ENCODE measurements at regions not wholly inside any gene's neighbourhood (a gene's known extent, or its start where the extent isn't known, plus 50 kb on each side); places are given as distances from the start of the nearest gene placed in this dataset.

GRCh38 chr4:100805538-100805937, 287.7 kb upstream of the EMCN start:
- TF ChIP-seq CTCF (IDR thresholded peaks at IDR 0.05; ENCODE audit: poor library complexity) (no peak), EZH2 (IDR thresholded peaks at IDR 0.05; ENCODE audit: borderline replicate concordance) (no peak)
